Uterus (tissue), 2 donors: ENCODE measurements at regions not wholly inside any gene's neighbourhood (a gene's known extent, or its start where the extent isn't known, plus 50 kb on each side); places are given as distances from the start of the nearest gene placed in this dataset.

Source experiments
- POLR2A ChIP-seq, 2 donors: fragments of 450-650 bp; IDR thresholded peaks; one replicate each; pipeline ENCODE4 v1.6.1; 2016; ENCODE audit warnings: antibody characterized with exemption in 2 of 2, mild to moderate bottlenecking in 1 of 2, moderate library complexity in 1 of 2
- TF ChIP-seq, protein P1 (sequence below), 4 experiments: fragments of 200-600 bp in 2 of 4; fragments of 450-650 bp in 2 of 4; sonication (generic) in 2 of 4; IDR thresholded peaks; one replicate each; pipeline ENCODE4 v1.5.1; 2016 to 2019; ENCODE audit warnings: antibody characterized with exemption in 4 of 4, mild to moderate bottlenecking in 2 of 4, moderate library complexity in 1 of 4

DNA sequence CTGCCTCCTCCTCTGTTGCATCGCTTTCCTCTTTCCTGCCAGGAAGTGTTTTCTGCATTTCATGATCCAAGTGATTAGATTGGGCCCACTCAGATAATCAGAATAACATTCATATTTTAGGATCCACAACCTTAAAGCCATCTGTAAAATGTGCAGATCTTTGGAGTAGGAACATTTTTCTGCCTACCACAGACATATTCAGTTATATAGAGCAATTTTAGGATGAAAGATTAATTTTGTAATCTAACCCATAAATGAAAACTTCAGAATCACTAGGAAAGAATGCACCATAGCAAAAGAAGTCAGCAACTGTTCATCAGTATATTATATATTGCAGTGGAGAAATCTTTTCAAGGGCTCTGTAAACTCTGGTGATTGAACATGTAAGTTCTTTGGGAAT lies 659.9 kb upstream of the LUZP2 start:
- TF ChIP-seq, protein P1, sequence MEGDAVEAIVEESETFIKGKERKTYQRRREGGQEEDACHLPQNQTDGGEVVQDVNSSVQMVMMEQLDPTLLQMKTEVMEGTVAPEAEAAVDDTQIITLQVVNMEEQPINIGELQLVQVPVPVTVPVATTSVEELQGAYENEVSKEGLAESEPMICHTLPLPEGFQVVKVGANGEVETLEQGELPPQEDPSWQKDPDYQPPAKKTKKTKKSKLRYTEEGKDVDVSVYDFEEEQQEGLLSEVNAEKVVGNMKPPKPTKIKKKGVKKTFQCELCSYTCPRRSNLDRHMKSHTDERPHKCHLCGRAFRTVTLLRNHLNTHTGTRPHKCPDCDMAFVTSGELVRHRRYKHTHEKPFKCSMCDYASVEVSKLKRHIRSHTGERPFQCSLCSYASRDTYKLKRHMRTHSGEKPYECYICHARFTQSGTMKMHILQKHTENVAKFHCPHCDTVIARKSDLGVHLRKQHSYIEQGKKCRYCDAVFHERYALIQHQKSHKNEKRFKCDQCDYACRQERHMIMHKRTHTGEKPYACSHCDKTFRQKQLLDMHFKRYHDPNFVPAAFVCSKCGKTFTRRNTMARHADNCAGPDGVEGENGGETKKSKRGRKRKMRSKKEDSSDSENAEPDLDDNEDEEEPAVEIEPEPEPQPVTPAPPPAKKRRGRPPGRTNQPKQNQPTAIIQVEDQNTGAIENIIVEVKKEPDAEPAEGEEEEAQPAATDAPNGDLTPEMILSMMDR (IDR thresholded peaks at IDR 0.05) = no peak
- no peak for TF ChIP-seq POLR2A (IDR thresholded peaks at IDR 0.05)
